Ectodermal cell (in vitro differentiated cells): ENCODE measurements at regions not wholly inside any gene's neighbourhood (a gene's known extent, or its start where the extent isn't known, plus 50 kb on each side); places are given as distances from the start of the nearest gene placed in this dataset.
"Not testable (repeated sequence)": the region's sequence is repeated elsewhere in the genome, so short reads cannot be mapped to it uniquely, and the experiment has no call there.

ENCODE experiments used
- H3K27ac ChIP-seq: 2 replicates; pipeline ENCODE4 v1.7.0; 2013; ENCODE audit warnings: mild to moderate bottlenecking, low read depth, low read length; ENCODE audit not compliant: insufficient read depth, poor library complexity, severe bottlenecking
- H3K27me3 ChIP-seq: 2 replicates; pipeline ENCODE4 v1.7.0; 2013; ENCODE audit warnings: mild to moderate bottlenecking, low read length; ENCODE audit not compliant: insufficient read depth, control insufficient read depth, poor library complexity, severe bottlenecking
- H3K36me3 ChIP-seq: one replicate; pipeline ENCODE4 v1.7.0; 2013; ENCODE audit warnings: low read length; ENCODE audit not compliant: control insufficient read depth, insufficient read depth
- H3K4me1 ChIP-seq: one replicate; pipeline ENCODE4 v1.7.0; 2013; ENCODE audit warnings: low read length; ENCODE audit not compliant: control insufficient read depth, insufficient read depth
- H3K4me3 ChIP-seq: 2 replicates; pipeline ENCODE4 v1.7.0; 2013; ENCODE audit warnings: low read depth, low read length, control low read depth; ENCODE audit not compliant: insufficient read depth
- H3K9me3 ChIP-seq: 2 replicates; pipeline ENCODE4 v1.7.0; 2013; ENCODE audit warnings: mild to moderate bottlenecking, low read length, moderate library complexity; ENCODE audit not compliant: control insufficient read depth
- WGBS, 2 experiments: methylation state at CpG; one replicate each; pipeline ENCODE4 v1.1.7; 2013; ENCODE audit warnings: missing lambda C conversion rate in 2 of 2; 5-methylcytosine and 5-hydroxymethylcytosine counted together

DNA sequence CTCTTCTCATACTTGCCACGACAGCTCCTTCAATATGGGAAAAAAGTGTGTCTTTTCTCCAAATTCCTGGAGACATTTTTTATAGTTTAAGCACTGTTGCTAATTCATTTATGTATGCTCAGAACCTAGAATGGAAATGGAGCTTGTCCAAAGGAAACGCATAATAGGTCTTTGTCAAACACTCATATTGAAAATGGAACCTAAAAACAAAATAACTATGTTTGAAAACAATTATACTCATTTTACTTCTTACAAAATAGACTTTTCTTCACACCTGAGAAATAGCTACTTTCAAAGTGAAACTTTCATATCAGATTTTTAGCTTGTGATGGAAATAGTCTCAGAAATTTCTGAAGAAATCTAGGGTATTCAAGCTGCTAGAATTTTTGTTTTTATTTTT, 529.7 kb upstream of the BOD1L1 start:
- Histone ChIP-seq H3K27me3 (no peaks in the 10 kb centered on the region), H3K27ac (no peak overlapping the region), H3K36me3 (no peaks in the 10 kb centered on the region), H3K4me1 (no peaks in the 10 kb centered on the region), H3K4me3 (no peak overlapping the region), H3K9me3 (no peaks in the 10 kb centered on the region)
- WGBS, 2 experiments = 100% methylated on average over 2 of the region's 2 CpGs; no CpG with 5 or more reads in 1 of the 2 experiments

DNA sequence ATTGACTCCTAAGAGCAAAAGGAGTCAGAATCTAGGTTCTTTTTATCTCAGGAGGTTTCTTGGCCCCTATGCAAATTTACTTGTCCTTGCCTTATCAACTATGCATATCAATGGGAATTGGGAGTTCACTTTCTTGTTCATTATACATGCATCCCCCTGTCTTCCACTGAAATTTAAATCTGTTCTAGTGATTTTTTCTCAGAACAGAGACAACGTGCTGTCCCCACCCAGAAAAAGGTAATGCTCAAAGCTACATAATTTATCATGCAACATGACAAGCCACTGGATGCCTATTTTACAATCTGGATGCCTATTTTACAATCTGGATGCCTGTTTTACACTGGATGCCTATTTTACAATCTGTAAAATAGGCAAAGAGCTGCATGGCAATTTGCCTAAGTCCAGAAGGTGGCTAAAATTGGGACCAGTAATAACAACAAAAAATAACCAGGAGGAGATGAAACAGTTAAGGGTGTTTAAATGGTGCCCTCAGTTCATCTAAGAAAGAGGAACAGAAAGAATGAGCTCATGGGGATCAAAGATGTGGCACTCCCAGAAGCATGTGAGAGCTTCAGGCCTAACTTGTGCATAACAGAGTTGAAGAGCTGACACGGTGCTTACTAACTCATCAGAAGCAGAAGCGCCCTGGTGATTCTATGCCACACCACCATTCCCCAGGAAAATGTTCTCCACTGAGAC, 537.8 kb upstream of the BOD1L1 start:
- Histone ChIP-seq H3K36me3 (no peaks in the 10 kb centered on the region), H3K4me3 (no peak overlapping the region), H3K9me3 (no peaks in the 10 kb centered on the region), H3K4me1 (no peaks in the 10 kb centered on the region), H3K27me3 (no peaks in the 10 kb centered on the region), H3K27ac (no peak overlapping the region)
- 64 to 68% methylated on average over 3 of the region's 3 CpGs for WGBS, 2 experiments

GRCh38 chr4:14167876-14168510, 540.5 kb upstream of the BOD1L1 start:
- 90 to 96% methylated on average over 6 to 8 of the region's 8 CpGs for WGBS, 2 experiments
- H3K4me3 ChIP-seq = no peak overlapping the region
- H3K9me3 ChIP-seq = no peaks in the 10 kb centered on the region
- H3K27ac ChIP-seq = no peak overlapping the region
- no peaks in the 10 kb centered on the region for H3K36me3 ChIP-seq
- no peaks in the 10 kb centered on the region for H3K4me1 ChIP-seq
- no peaks in the 10 kb centered on the region for H3K27me3 ChIP-seq

GRCh38 chr4:14168919-14169318, 541.4 kb upstream of the BOD1L1 start:
- Histone ChIP-seq H3K4me3 (no peak overlapping the region), H3K27ac (no peak overlapping the region), H3K4me1 (no peaks in the 10 kb centered on the region), H3K9me3 (no peaks in the 10 kb centered on the region), H3K36me3 (no peaks in the 10 kb centered on the region), H3K27me3 (no peaks in the 10 kb centered on the region)
- 90 to 93% methylated on average over 4 to 5 of the region's 5 CpGs for WGBS, 2 experiments

- H3K4me3 ChIP-seq = no peak overlapping the region
- WGBS, 2 experiments = 77 to 93% methylated on average over 2 of the region's 2 CpGs
- H3K27ac ChIP-seq = no peak overlapping the region
Observed at GRCh38 chr4:14169460-14169859, 541.9 kb upstream of the BOD1L1 start.

DNA sequence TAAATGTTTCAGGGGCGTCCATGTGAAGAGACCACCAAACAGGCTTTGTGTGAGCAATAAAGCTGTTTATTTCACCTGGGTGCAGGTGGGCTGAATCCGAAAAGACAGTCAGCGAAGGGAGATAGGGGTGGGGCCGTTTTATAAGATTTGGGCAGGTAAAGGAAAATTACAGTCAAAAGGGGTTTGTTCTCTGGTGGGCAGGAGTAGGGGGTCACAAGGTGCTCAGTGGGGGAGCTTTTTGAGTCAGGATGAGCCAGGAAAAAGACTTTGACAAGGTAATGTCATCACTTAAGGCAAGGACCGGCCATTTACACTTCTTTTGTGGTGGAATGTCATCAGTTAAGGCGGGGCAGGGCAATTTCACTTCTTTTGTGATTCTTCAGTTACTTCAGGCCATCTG, 542.4 kb upstream of the BOD1L1 start:
- H3K4me3 ChIP-seq, H3K9me3 ChIP-seq, H3K36me3 ChIP-seq, H3K4me1 ChIP-seq, H3K27ac ChIP-seq, H3K27me3 ChIP-seq: not testable (repeated sequence)
- WGBS, 2 experiments = 53 to 57% methylated on average over 6 of the region's 6 CpGs

More at GRCh38 chr4:14169460-14169859, 541.9 kb upstream of the BOD1L1 start:
- no peaks in the 10 kb centered on the region for H3K4me1 ChIP-seq
- H3K27me3 ChIP-seq = no peaks in the 10 kb centered on the region
- no peaks in the 10 kb centered on the region for H3K36me3 ChIP-seq
- H3K9me3 ChIP-seq = no peaks in the 10 kb centered on the region

DNA sequence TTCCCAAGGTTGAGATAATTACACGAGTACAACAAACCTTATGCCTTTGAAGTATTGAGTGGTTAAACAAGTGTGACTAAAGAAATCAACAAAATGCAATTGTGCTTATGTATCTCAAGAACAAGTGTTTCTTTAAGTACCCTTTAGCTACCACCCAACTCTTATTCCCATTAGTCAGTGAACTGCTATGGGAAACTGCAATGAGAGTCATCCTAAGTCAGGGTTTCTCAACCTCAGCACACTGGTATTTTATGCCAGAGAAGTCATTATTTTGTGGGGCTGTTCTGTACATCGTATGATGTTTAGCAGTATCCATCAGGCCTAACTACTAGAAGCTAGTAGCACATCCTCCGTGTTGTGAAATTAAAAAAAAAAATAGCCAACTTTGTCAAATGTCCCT, 549.1 kb upstream of the BOD1L1 start:
- no peaks in the 10 kb centered on the region for H3K36me3 ChIP-seq
- H3K4me1 ChIP-seq = no peaks in the 10 kb centered on the region
- H3K27me3 ChIP-seq = no peaks in the 10 kb centered on the region
- no peak overlapping the region for H3K27ac ChIP-seq
- 90 to 97% methylated on average over 2 to 3 of the region's 3 CpGs for WGBS, 2 experiments
- H3K9me3 ChIP-seq = no peaks in the 10 kb centered on the region
- H3K4me3 ChIP-seq = no peak overlapping the region

DNA sequence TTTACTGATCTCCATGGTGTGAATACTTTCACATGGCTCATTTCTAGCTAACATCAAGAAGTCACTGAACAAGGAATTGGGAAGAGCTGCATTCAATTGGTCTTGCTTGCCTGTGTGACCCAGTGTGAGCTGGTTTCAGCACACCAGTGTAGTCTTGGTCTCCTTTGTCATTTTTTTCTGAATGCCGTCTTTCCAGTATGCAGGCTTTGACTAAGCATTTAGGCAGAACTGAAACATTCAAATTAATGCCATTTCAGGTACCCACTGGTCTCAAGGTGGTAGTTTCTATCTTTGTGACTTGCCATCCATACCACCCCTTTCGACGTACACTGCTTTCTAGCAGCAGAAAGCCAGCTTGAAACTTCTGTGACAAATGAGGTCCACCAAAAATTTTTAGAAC, 550.5 kb upstream of the BOD1L1 start:
- no peaks in the 10 kb centered on the region for H3K27me3 ChIP-seq
- no peaks in the 10 kb centered on the region for H3K4me1 ChIP-seq
- H3K36me3 ChIP-seq = no peaks in the 10 kb centered on the region
- no peaks in the 10 kb centered on the region for H3K9me3 ChIP-seq
- H3K27ac ChIP-seq = no peak overlapping the region
- WGBS, 2 experiments = 90 to 95% methylated on average over 3 of the region's 3 CpGs
- H3K4me3 ChIP-seq = no peak overlapping the region

DNA sequence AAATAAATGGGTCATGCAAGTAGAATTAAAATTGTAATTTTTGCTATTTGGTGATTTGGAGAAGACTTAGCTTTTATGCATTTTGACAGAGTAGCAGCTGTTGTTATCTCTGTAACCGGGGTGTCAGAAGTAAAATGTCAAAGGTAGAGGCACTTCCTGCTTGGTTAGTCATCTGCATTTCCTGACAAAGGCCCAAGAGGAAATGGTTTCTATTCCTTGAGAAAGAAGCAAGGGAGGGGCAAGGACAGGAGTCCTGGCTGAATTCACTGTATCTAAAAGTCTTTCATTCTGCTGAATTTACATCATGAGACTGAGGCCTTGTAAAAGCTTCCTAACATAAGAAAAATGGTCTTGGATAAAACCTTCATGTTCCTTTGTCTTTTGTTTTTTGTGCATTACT, 550.9 kb upstream of the BOD1L1 start:
- Histone ChIP-seq H3K27ac (no peak overlapping the region), H3K4me1 (no peaks in the 10 kb centered on the region), H3K9me3 (no peaks in the 10 kb centered on the region), H3K36me3 (no peaks in the 10 kb centered on the region), H3K4me3 (no peak overlapping the region), H3K27me3 (no peaks in the 10 kb centered on the region)
- WGBS, 2 experiments = 68 to 75% methylated on average over 1 of the region's 1 CpG

GRCh38 chr4:14180166-14180565, 552.6 kb upstream of the BOD1L1 start:
- no peaks in the 10 kb centered on the region for H3K27me3 ChIP-seq
- 81 to 90% methylated on average over 2 of the region's 2 CpGs for WGBS, 2 experiments
- H3K4me3 ChIP-seq = no peak overlapping the region

More at GRCh38 chr4:14180166-14180565, 552.6 kb upstream of the BOD1L1 start:
- Histone ChIP-seq H3K4me1 (no peaks in the 10 kb centered on the region), H3K36me3 (no peaks in the 10 kb centered on the region), H3K9me3 (no peaks in the 10 kb centered on the region), H3K27ac (no peak overlapping the region)
